OCI-LY3 (cell line): ENCODE measurements at regions not wholly inside any gene's neighbourhood (a gene's known extent, or its start where the extent isn't known, plus 50 kb on each side); places are given as distances from the start of the nearest gene placed in this dataset.

Experiments used
- H2AFZ ChIP-seq: fragments of 200-600, 300-600 bp; shearing (Covaris generic); 2 replicates; pipeline ENCODE4 v1.6.0; 2014; ENCODE audit warnings: antibody characterized with exemption, low read depth, low read length
- H3K27ac ChIP-seq: fragments of 200-600, 300-600 bp; sonication (generic); 2 replicates; pipeline ENCODE4 v1.5.1; 2014; ENCODE audit warnings: mild to moderate bottlenecking, low read length, moderate library complexity, mixed read lengths
- H3K27me3 ChIP-seq: fragments of 200-600, 300-600 bp; sonication (generic); 2 replicates; pipeline ENCODE4 v1.6.1; 2014; ENCODE audit warnings: low read depth, low read length, mixed read lengths
- H3K36me3 ChIP-seq: fragments of 200-600, 300-600 bp; sonication (generic); replicated peaks from 2 replicates; pipeline ENCODE3; 2014; ENCODE audit warnings: low read depth, low read length, mixed read lengths
- H3K4me1 ChIP-seq: fragments of 300-600, 200-600 bp; sonication (generic); 2 replicates; pipeline ENCODE4 v1.6.1; 2014; ENCODE audit warnings: low read length, mixed read lengths
- H3K4me2 ChIP-seq: fragments of 200-600, 300-600 bp; sonication (generic); 2 replicates; pipeline ENCODE4 v1.6.1; 2014; ENCODE audit warnings: low read length, mixed read lengths
- H3K4me3 ChIP-seq: fragments of 300-600, 200-600 bp; sonication (generic); 2 replicates; pipeline ENCODE4 v1.5.1; 2014; ENCODE audit warnings: antibody characterized with exemption, mild to moderate bottlenecking, low read length, moderate library complexity
- H3K79me2 ChIP-seq: fragments of 300-600, 200-600 bp; shearing (Covaris generic); 2 replicates; pipeline ENCODE4 v1.6.1; 2014; ENCODE audit warnings: mild to moderate bottlenecking, low read length, mixed read lengths
- H3K9ac ChIP-seq: fragments of 300-600, 200-600 bp; shearing (Covaris generic); 2 replicates; pipeline ENCODE4 v1.6.0; 2014; ENCODE audit warnings: mild to moderate bottlenecking, low read length, moderate library complexity
- H3K9me3 ChIP-seq: fragments of 200-600, 300-600 bp; shearing (Covaris generic); 2 replicates; pipeline ENCODE4 v1.6.1; 2014; ENCODE audit warnings: low read length, mixed read lengths; ENCODE audit not compliant: insufficient read depth
- H4K20me1 ChIP-seq: fragments of 200-600, 300-600 bp; sonication (generic); 2 replicates; pipeline ENCODE4 v1.6.1; 2016; ENCODE audit warnings: low read length, mixed read lengths; ENCODE audit not compliant: insufficient read depth
- CTCF ChIP-seq: fragments of 200-600, 300-600 bp; sonication (generic); IDR thresholded peaks from 2 replicates; pipeline ENCODE4 v1.5.1; 2014; ENCODE audit warnings: antibody characterized with exemption, low read length, low read depth
- EZH2phosphoT487 ChIP-seq: fragments of 200-600 bp; shearing (Covaris generic); IDR thresholded peaks from 2 replicates; pipeline ENCODE4 v1.6.1; 2018; ENCODE audit warnings: antibody characterized with exemption, mixed run types, low read depth

- Histone ChIP-seq H3K27ac (no peak overlapping the region), H4K20me1 (no peaks in the 10 kb centered on the region), H2AFZ (no peak overlapping the region), H3K4me3 (no peak overlapping the region), H3K9ac (no peak overlapping the region), H3K79me2 (no peaks in the 10 kb centered on the region), H3K27me3 (no peaks in the 10 kb centered on the region), H3K4me2 (no peak overlapping the region), H3K36me3 (no peaks in the 10 kb centered on the region), H3K9me3 (peaks cover 12% of the 10 kb centered on the region; the same call in 1 of the 2 replicates), H3K4me1 (no peaks in the 10 kb centered on the region)
- no peak for TF ChIP-seq EZH2phosphoT487
- TF ChIP-seq CTCF: no peak
Observed at GRCh38 chr1:59162665-59163064, 134.2 kb upstream of the FGGY start.

GRCh38 chr1:59163268-59164092 lies 133.4 kb upstream of the FGGY start:
- peaks cover 5% of the 10 kb centered on the region; the same call in 1 of the 2 replicates for H3K9me3 ChIP-seq
- H2AFZ ChIP-seq: no peak overlapping the region
- H3K4me1 ChIP-seq: no peaks in the 10 kb centered on the region
- no peaks in the 10 kb centered on the region for H3K27me3 ChIP-seq
- H4K20me1 ChIP-seq: no peaks in the 10 kb centered on the region
- H3K36me3 ChIP-seq: no peaks in the 10 kb centered on the region
- no peak overlapping the region for H3K4me2 ChIP-seq
- no peak overlapping the region for H3K9ac ChIP-seq
- H3K4me3 ChIP-seq: no peak overlapping the region
- H3K27ac ChIP-seq: no peak overlapping the region
- TF ChIP-seq CTCF: no peak
- TF ChIP-seq EZH2phosphoT487: no peak
- H3K79me2 ChIP-seq: no peaks in the 10 kb centered on the region

- no peak overlapping the region for H2AFZ ChIP-seq
- H3K9me3 ChIP-seq: no peaks in the 10 kb centered on the region
- no peak overlapping the region for H3K4me2 ChIP-seq
- no peak for TF ChIP-seq CTCF
- no peak for TF ChIP-seq EZH2phosphoT487
- H4K20me1 ChIP-seq: no peaks in the 10 kb centered on the region
- H3K27ac ChIP-seq: no peak overlapping the region
- H3K36me3 ChIP-seq: no peaks in the 10 kb centered on the region
- H3K9ac ChIP-seq: no peak overlapping the region
- no peaks in the 10 kb centered on the region for H3K4me1 ChIP-seq
- no peaks in the 10 kb centered on the region for H3K27me3 ChIP-seq
- H3K4me3 ChIP-seq: no peak overlapping the region
- H3K79me2 ChIP-seq: no peaks in the 10 kb centered on the region
Observed at GRCh38 chr1:59164371-59164770, 132.5 kb upstream of the FGGY start.

GRCh38 chr1:59165353-59165752 lies 131.5 kb upstream of the FGGY start:
- TF ChIP-seq CTCF (no peak), EZH2phosphoT487 (no peak)
- Histone ChIP-seq H4K20me1 (no peaks in the 10 kb centered on the region), H2AFZ (no peak overlapping the region), H3K27ac (no peak overlapping the region), H3K9me3 (no peaks in the 10 kb centered on the region), H3K36me3 (no peaks in the 10 kb centered on the region), H3K79me2 (no peaks in the 10 kb centered on the region), H3K9ac (no peak overlapping the region), H3K4me1 (no peaks in the 10 kb centered on the region), H3K4me3 (no peak overlapping the region), H3K27me3 (no peaks in the 10 kb centered on the region), H3K4me2 (no peak overlapping the region)
